IPS-15b (cell line): ENCODE measurements at regions not wholly inside any gene's neighbourhood (a gene's known extent, or its start where the extent isn't known, plus 50 kb on each side); places are given as distances from the start of the nearest gene placed in this dataset.

Source experiments
- H3K27me3 ChIP-seq: one replicate; pipeline ENCODE4 v1.6.1; 2013; ENCODE audit warnings: low read length; ENCODE audit not compliant: control insufficient read depth, insufficient read depth
- H3K36me3 ChIP-seq: one replicate; pipeline ENCODE4 v1.6.1; 2013; ENCODE audit warnings: low read length; ENCODE audit not compliant: control insufficient read depth, insufficient read depth
- H3K4me1 ChIP-seq: one replicate; pipeline ENCODE4 v1.6.1; 2013; ENCODE audit warnings: mild to moderate bottlenecking, low read length; ENCODE audit not compliant: control insufficient read depth, insufficient read depth
- H3K4me3 ChIP-seq: one replicate; pipeline ENCODE4 v1.5.1; 2013; ENCODE audit warnings: low read depth, low read length
- H3K9ac ChIP-seq: one replicate; pipeline ENCODE4 v1.6.1; 2013; ENCODE audit warnings: low read depth, mild to moderate bottlenecking, low read length
- H3K9me3 ChIP-seq: one replicate; pipeline ENCODE4 v1.6.1; 2013; ENCODE audit warnings: mild to moderate bottlenecking, low read length; ENCODE audit not compliant: control insufficient read depth, insufficient read depth

- Histone ChIP-seq H3K36me3 (no peaks in the 10 kb centered on the region), H3K4me3 (no peak overlapping the region), H3K4me1 (no peaks in the 10 kb centered on the region), H3K9me3 (peaks cover 5% of the 10 kb centered on the region), H3K9ac (no peak overlapping the region), H3K27me3 (no peaks in the 10 kb centered on the region)
These were observed 436.1 kb downstream of the TYW1 start for GRCh38 chr7:67432536-67433234.

GRCh38 chr7:67435894-67436535 is 439.4 kb downstream of the TYW1 start:
- H3K36me3 ChIP-seq, result no peaks in the 10 kb centered on the region
- no peak overlapping the region for H3K4me3 ChIP-seq
- H3K27me3 ChIP-seq, result no peaks in the 10 kb centered on the region
- H3K9ac ChIP-seq, result no peak overlapping the region
- H3K4me1 ChIP-seq, result no peaks in the 10 kb centered on the region
- H3K9me3 ChIP-seq, result peaks cover 5% of the 10 kb centered on the region

- H3K4me1 ChIP-seq, result no peaks in the 10 kb centered on the region
- H3K9ac ChIP-seq, result no peak overlapping the region
- no peak overlapping the region for H3K4me3 ChIP-seq
- no peaks in the 10 kb centered on the region for H3K27me3 ChIP-seq
- peaks cover 5% of the 10 kb centered on the region for H3K9me3 ChIP-seq
- no peaks in the 10 kb centered on the region for H3K36me3 ChIP-seq
These were observed 441.7 kb downstream of the TYW1 start for GRCh38 chr7:67438198-67438882.

GRCh38 chr7:67438913-67439505 is 442.4 kb downstream of the TYW1 start:
- Histone ChIP-seq H3K4me3 (no peak overlapping the region), H3K9me3 (no peaks in the 10 kb centered on the region), H3K36me3 (no peaks in the 10 kb centered on the region), H3K27me3 (no peaks in the 10 kb centered on the region), H3K4me1 (no peaks in the 10 kb centered on the region), H3K9ac (no peak overlapping the region)

- H3K27me3 ChIP-seq, result no peaks in the 10 kb centered on the region
- H3K9me3 ChIP-seq, result no peaks in the 10 kb centered on the region
- H3K36me3 ChIP-seq, result no peaks in the 10 kb centered on the region
- no peak overlapping the region for H3K4me3 ChIP-seq
- H3K4me1 ChIP-seq, result no peaks in the 10 kb centered on the region
- H3K9ac ChIP-seq, result no peak overlapping the region
These were observed 443.7 kb downstream of the TYW1 start for GRCh38 chr7:67440321-67440720.

GRCh38 chr7:67445728-67446127 is 449.1 kb downstream of the TYW1 start:
- Histone ChIP-seq H3K9ac (no peak overlapping the region), H3K27me3 (no peaks in the 10 kb centered on the region), H3K4me1 (no peaks in the 10 kb centered on the region), H3K36me3 (no peaks in the 10 kb centered on the region), H3K9me3 (no peaks in the 10 kb centered on the region), H3K4me3 (no peak overlapping the region)

- Histone ChIP-seq H3K4me1 (no peaks in the 10 kb centered on the region), H3K36me3 (no peaks in the 10 kb centered on the region), H3K4me3 (no peak overlapping the region), H3K9me3 (no peaks in the 10 kb centered on the region), H3K9ac (no peak overlapping the region), H3K27me3 (no peaks in the 10 kb centered on the region)
These were observed 450.7 kb downstream of the TYW1 start for GRCh38 chr7:67447297-67447696.

GRCh38 chr7:67448271-67448670 is 451.6 kb downstream of the TYW1 start:
- Histone ChIP-seq H3K9ac (no peak overlapping the region), H3K4me1 (no peaks in the 10 kb centered on the region), H3K27me3 (no peaks in the 10 kb centered on the region)

GRCh38 chr7:67450171-67450570 is 453.5 kb downstream of the TYW1 start:
- H3K9me3 ChIP-seq, result no peaks in the 10 kb centered on the region
- no peaks in the 10 kb centered on the region for H3K27me3 ChIP-seq
- H3K9ac ChIP-seq, result no peak overlapping the region
- H3K4me3 ChIP-seq, result no peak overlapping the region
- H3K36me3 ChIP-seq, result no peaks in the 10 kb centered on the region
- no peaks in the 10 kb centered on the region for H3K4me1 ChIP-seq

More at GRCh38 chr7:67448271-67448670, 451.6 kb downstream of the TYW1 start:
- no peak overlapping the region for H3K4me3 ChIP-seq
- no peaks in the 10 kb centered on the region for H3K36me3 ChIP-seq
- H3K9me3 ChIP-seq, result no peaks in the 10 kb centered on the region

GRCh38 chr7:67451306-67451705 is 454.7 kb downstream of the TYW1 start:
- H3K9me3 ChIP-seq, result no peaks in the 10 kb centered on the region

GRCh38 chr7:67452516-67453026 is 455.9 kb downstream of the TYW1 start:
- Histone ChIP-seq H3K9ac (no peak overlapping the region), H3K27me3 (no peaks in the 10 kb centered on the region), H3K9me3 (no peaks in the 10 kb centered on the region), H3K4me1 (no peaks in the 10 kb centered on the region), H3K36me3 (no peaks in the 10 kb centered on the region), H3K4me3 (no peak overlapping the region)

More at GRCh38 chr7:67451306-67451705, 454.7 kb downstream of the TYW1 start:
- Histone ChIP-seq H3K36me3 (no peaks in the 10 kb centered on the region), H3K4me3 (no peak overlapping the region), H3K4me1 (no peaks in the 10 kb centered on the region), H3K27me3 (no peaks in the 10 kb centered on the region), H3K9ac (no peak overlapping the region)
